OCI-LY1 (cell line): ENCODE measurements at regions not wholly inside any gene's neighbourhood (a gene's known extent, or its start where the extent isn't known, plus 50 kb on each side); places are given as distances from the start of the nearest gene placed in this dataset.

Experiments
- H2AFZ ChIP-seq: fragments of 200-600 bp; sonication (generic), shearing (Covaris generic); 2 replicates; pipeline ENCODE4 v1.6.0; 2014; ENCODE audit warnings: antibody characterized with exemption, mild to moderate bottlenecking, low read length
- H3F3A ChIP-seq: fragments of 200-600 bp; sonication (generic), shearing (Covaris generic); 2 replicates; pipeline ENCODE4 v1.6.0; 2014; ENCODE audit warnings: mild to moderate bottlenecking, antibody characterized with exemption, low read length, moderate library complexity; ENCODE audit not compliant: insufficient read depth
- H3K27ac ChIP-seq: fragments of 200-600 bp; sonication (generic); 2 replicates; pipeline ENCODE4 v1.5.1; 2014; ENCODE audit warnings: low read length, mixed run types, mild to moderate bottlenecking, low read depth; ENCODE audit not compliant: poor library complexity, severe bottlenecking
- H3K27me3 ChIP-seq: fragments of 200-600 bp; sonication (generic); 2 replicates; pipeline ENCODE4 v1.6.0; 2014; ENCODE audit warnings: antibody characterized with exemption, mild to moderate bottlenecking, low read length, moderate library complexity; ENCODE audit not compliant: insufficient read depth
- H3K36me3 ChIP-seq: fragments of 200-600 bp; sonication (generic); 2 replicates; pipeline ENCODE4 v1.6.1; 2014; ENCODE audit warnings: mild to moderate bottlenecking, antibody characterized with exemption, low read length, moderate library complexity, mixed read lengths; ENCODE audit not compliant: insufficient read depth
- H3K4me1 ChIP-seq: fragments of 200-600 bp; sonication (generic); 2 replicates; pipeline ENCODE4 v1.5.1; 2014; ENCODE audit warnings: mild to moderate bottlenecking, low read length, moderate library complexity; ENCODE audit not compliant: insufficient read depth, severe bottlenecking
- H3K4me2 ChIP-seq: fragments of 200-600 bp; sonication (generic), shearing (Covaris generic); 2 replicates; pipeline ENCODE4 v1.6.1; 2014; ENCODE audit warnings: low read length
- H3K4me3 ChIP-seq: fragments of 200-600 bp; sonication (generic); 2 replicates; pipeline ENCODE4 v1.5.1; 2014; ENCODE audit warnings: low read length, low read depth, mild to moderate bottlenecking, mixed read lengths; ENCODE audit not compliant: poor library complexity, severe bottlenecking
- H3K79me2 ChIP-seq: fragments of 200-600 bp; shearing (Covaris generic); 2 replicates; pipeline ENCODE4 v1.6.1; 2016; ENCODE audit warnings: mixed run types, low read length, mixed read lengths; ENCODE audit not compliant: insufficient read depth
- H3K9ac ChIP-seq: fragments of 200-600 bp; sonication (generic), shearing (Covaris generic); 2 replicates; pipeline ENCODE4 v1.6.1; 2014; ENCODE audit warnings: mild to moderate bottlenecking, low read length, mixed read lengths
- H3K9me2 ChIP-seq: fragments of 200-600 bp; sonication (generic), shearing (Covaris generic); 2 replicates; pipeline ENCODE4 v1.6.1; 2014; ENCODE audit warnings: low read depth, mild to moderate bottlenecking, low read length, mixed read lengths
- H3K9me3 ChIP-seq: fragments of 200-600 bp; shearing (Covaris generic); 2 replicates; pipeline ENCODE4 v1.6.1; 2014; ENCODE audit warnings: low read length, mixed read lengths
- H4K20me1 ChIP-seq: fragments of 200-600 bp; sonication (generic), shearing (Covaris generic); 2 replicates; pipeline ENCODE4 v1.6.0; 2016; ENCODE audit warnings: mild to moderate bottlenecking, low read length; ENCODE audit not compliant: insufficient read depth
- CTCF ChIP-seq: fragments of 200-600 bp; sonication (generic), shearing (Covaris generic); IDR thresholded peaks from 2 replicates; pipeline ENCODE4 v1.5.1; 2017; ENCODE audit warnings: mild to moderate bottlenecking, antibody characterized with exemption, low read length, moderate library complexity, mixed read lengths
- EZH2 ChIP-seq: fragments of 200-600 bp; sonication (generic), shearing (Covaris generic); IDR thresholded peaks from 2 replicates; pipeline ENCODE4 v1.8.0; 2017; ENCODE audit warnings: borderline replicate concordance, mixed run types, mild to moderate bottlenecking, antibody characterized with exemption, low read length, moderate library complexity, mixed read lengths

GRCh38 chr15:85992224-85992623 is 87.4 kb upstream of the AGBL1 start:
- Histone ChIP-seq H3K79me2 (no peaks in the 10 kb centered on the region), H2AFZ (no peak overlapping the region), H3K9me2 (no peaks in the 10 kb centered on the region), H3K4me3 (no peak overlapping the region), H3K36me3 (no peaks in the 10 kb centered on the region; the same call in 1 of the 2 replicates), H3K4me1 (peaks cover 12% of the 10 kb centered on the region), H3K27me3 (no peaks in the 10 kb centered on the region; the same call in 1 of the 2 replicates), H3K9me3 (no peaks in the 10 kb centered on the region), H3F3A (no peaks in the 10 kb centered on the region), H3K27ac (no peak overlapping the region), H3K4me2 (no peak overlapping the region), H3K9ac (no peak overlapping the region), H4K20me1 (no peaks in the 10 kb centered on the region)
- TF ChIP-seq CTCF = no peak
- no peak for TF ChIP-seq EZH2

GRCh38 chr15:85993116-85993515 is 86.6 kb upstream of the AGBL1 start:
- no peak overlapping the region for H3K4me2 ChIP-seq
- no peak overlapping the region for H3K27ac ChIP-seq
- no peaks in the 10 kb centered on the region for H3K36me3 ChIP-seq
- no peak for TF ChIP-seq EZH2
- no peak for TF ChIP-seq CTCF
- H3K9ac ChIP-seq = no peak overlapping the region
- no peak overlapping the region for H3K4me3 ChIP-seq
- no peaks in the 10 kb centered on the region for H4K20me1 ChIP-seq
- no peaks in the 10 kb centered on the region for H3F3A ChIP-seq
- no peak overlapping the region for H2AFZ ChIP-seq
- no peaks in the 10 kb centered on the region for H3K9me2 ChIP-seq
- H3K79me2 ChIP-seq = no peaks in the 10 kb centered on the region
- peaks cover 10% of the 10 kb centered on the region for H3K4me1 ChIP-seq
- H3K9me3 ChIP-seq = no peaks in the 10 kb centered on the region
- no peaks in the 10 kb centered on the region; the same call in 1 of the 2 replicates for H3K27me3 ChIP-seq

DNA sequence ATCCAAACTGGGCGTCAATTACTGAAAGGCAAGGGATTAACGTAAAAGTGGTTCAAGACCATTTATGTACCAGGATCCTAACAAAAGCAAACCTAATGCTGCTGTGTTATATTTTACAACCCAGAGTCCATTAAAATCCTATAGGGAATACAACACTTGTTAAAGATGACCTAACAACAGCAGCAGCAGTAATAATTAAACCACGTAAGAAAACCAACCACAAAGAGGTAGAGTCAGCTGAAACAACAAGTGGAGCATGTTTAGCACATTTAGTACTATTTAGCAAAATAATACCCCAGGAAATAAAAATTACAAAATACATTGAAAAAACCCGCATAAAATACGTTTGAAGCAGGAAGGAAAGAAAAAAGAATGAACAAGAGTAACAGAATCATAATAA is 82.1 kb upstream of the AGBL1 start:
- no peak overlapping the region for H3K9ac ChIP-seq
- H3K4me1 ChIP-seq = no peaks in the 10 kb centered on the region
- no peaks in the 10 kb centered on the region; the same call in 1 of the 2 replicates for H3K27me3 ChIP-seq
- no peaks in the 10 kb centered on the region for H3K36me3 ChIP-seq
- no peaks in the 10 kb centered on the region for H3K79me2 ChIP-seq
- no peak overlapping the region for H2AFZ ChIP-seq
- H3K4me3 ChIP-seq = no peak overlapping the region
- TF ChIP-seq CTCF (no peak), EZH2 (no peak)
- H3K27ac ChIP-seq = no peak overlapping the region
- no peaks in the 10 kb centered on the region for H4K20me1 ChIP-seq
- H3K4me2 ChIP-seq = no peak overlapping the region
- H3F3A ChIP-seq = no peaks in the 10 kb centered on the region
- no peaks in the 10 kb centered on the region for H3K9me3 ChIP-seq
- H3K9me2 ChIP-seq = no peaks in the 10 kb centered on the region
